Retina (tissue), 1 donor: ENCODE measurements at regions not wholly inside any gene's neighbourhood (a gene's known extent, or its start where the extent isn't known, plus 50 kb on each side); places are given as distances from the start of the nearest gene placed in this dataset.

Source experiments
- DNase-seq: peaks from one replicate; pipeline ENCODE4 v3.0.0-alpha.2; 2016

- DNase-seq: peak; percentile 73
These were observed 173.7 kb upstream of the NECTIN1 start for GRCh38 chr11:119902656-119903231.

GRCh38 chr11:119901657-119902577 lies 172.9 kb upstream of the NECTIN1 start:
- DNase-seq: no peak

GRCh38 chr11:119899997-119900396 lies 171.0 kb upstream of the NECTIN1 start:
- no peak for DNase-seq

GRCh38 chr11:119897576-119897975 lies 168.6 kb upstream of the NECTIN1 start:
- DNase-seq: no peak

- peak; percentile 2 for DNase-seq
These were observed 168.0 kb upstream of the NECTIN1 start for GRCh38 chr11:119897046-119897440.

- DNase-seq: peak; percentile 0
These were observed 167.5 kb upstream of the NECTIN1 start for GRCh38 chr11:119896387-119897045.

- DNase-seq: no peak
These were observed 167.0 kb upstream of the NECTIN1 start for GRCh38 chr11:119895981-119896380.

- no peak for DNase-seq
These were observed 165.9 kb upstream of the NECTIN1 start for GRCh38 chr11:119894916-119895315.

- DNase-seq: peak; percentile 81
These were observed 163.4 kb upstream of the NECTIN1 start for GRCh38 chr11:119892311-119892808.

- DNase-seq: no peak
These were observed 162.2 kb upstream of the NECTIN1 start for GRCh38 chr11:119891055-119891768.

- no peak for DNase-seq
These were observed 161.5 kb upstream of the NECTIN1 start for GRCh38 chr11:119890466-119890865.

- DNase-seq: no peak
These were observed 160.8 kb upstream of the NECTIN1 start for GRCh38 chr11:119889728-119890280.

GRCh38 chr11:119889111-119889510 lies 160.1 kb upstream of the NECTIN1 start:
- DNase-seq: no peak

GRCh38 chr11:119888119-119888518 lies 159.1 kb upstream of the NECTIN1 start:
- no peak for DNase-seq

- peak; percentile 96 for DNase-seq
These were observed 157.7 kb upstream of the NECTIN1 start for GRCh38 chr11:119886667-119887230.

- no peak for DNase-seq
These were observed 157.0 kb upstream of the NECTIN1 start for GRCh38 chr11:119885861-119886567.

- no peak for DNase-seq
These were observed 156.1 kb upstream of the NECTIN1 start for GRCh38 chr11:119885067-119885466.

- DNase-seq: no peak
These were observed 153.3 kb upstream of the NECTIN1 start for GRCh38 chr11:119882316-119882715.

- no peak for DNase-seq
These were observed 151.9 kb upstream of the NECTIN1 start for GRCh38 chr11:119880873-119881272.

GRCh38 chr11:119880143-119880542 lies 151.1 kb upstream of the NECTIN1 start:
- no peak for DNase-seq

GRCh38 chr11:119878990-119879389 lies 150.0 kb upstream of the NECTIN1 start:
- no peak for DNase-seq

GRCh38 chr11:119876841-119877240 lies 147.8 kb upstream of the NECTIN1 start:
- DNase-seq: no peak
